GM23338 (cell line): ENCODE measurements at regions not wholly inside any gene's neighbourhood (a gene's known extent, or its start where the extent isn't known, plus 50 kb on each side); places are given as distances from the start of the nearest gene placed in this dataset.

Experiments used
- CTCF ChIP-seq, 2 experiments: fragments of 200-600 bp in 1 of 2; sonication (generic) in 1 of 2; conservative IDR thresholded peaks; 2 replicates each; pipeline versions ENCODE4 v1.5.1 to v1.6.1; 2016 to 2017; ENCODE audit warnings: antibody characterized with exemption in 2 of 2, low read depth in 2 of 2, mild to moderate bottlenecking in 2 of 2, moderate library complexity in 1 of 2
- EZH2 ChIP-seq: fragments of 200-600 bp; sonication (generic); IDR thresholded peaks from one replicate; pipeline ENCODE4 v1.8.0; 2017; ENCODE audit warnings: antibody characterized with exemption, mild to moderate bottlenecking, low read depth; ENCODE audit not compliant: unreplicated experiment
- EZH2phosphoT487 ChIP-seq: fragments of 200-600 bp; sonication (generic); IDR thresholded peaks from one replicate; pipeline ENCODE4 v1.8.1; 2018; ENCODE audit warnings: antibody characterized with exemption; ENCODE audit not compliant: unreplicated experiment
- NANOG ChIP-seq: IDR thresholded peaks from 2 replicates; pipeline ENCODE4 v1.6.1; 2016; ENCODE audit warnings: antibody characterized with exemption, borderline replicate concordance
- POLR2AphosphoS5 ChIP-seq: IDR thresholded peaks from 2 replicates; pipeline ENCODE4 v1.6.1; 2016; ENCODE audit warnings: antibody characterized with exemption, low read depth
- REST ChIP-seq: IDR thresholded peaks from one replicate; pipeline ENCODE4 v1.6.1; 2018; ENCODE audit warnings: antibody characterized with exemption; ENCODE audit not compliant: unreplicated experiment
- ZNF114 ChIP-seq: fragments of 250-450 bp; sonication (Bioruptor Pico); IDR thresholded peaks from 2 replicates; pipeline ENCODE4 v1.5.0; 2020; ENCODE audit warnings: mild to moderate bottlenecking, moderate library complexity

- TF ChIP-seq NANOG (no peak), CTCF (conservative IDR thresholded peaks at IDR 0.05; ENCODE audit: low read depth in 2 of 2) (no peak), EZH2 (no peak), POLR2AphosphoS5 (no peak), ZNF114 (CRISPR knock-in tag) (no peak), EZH2phosphoT487 (no peak), REST (no peak)
Observed at GRCh38 chr18:67279988-67280387, 236.5 kb downstream of the DSEL start.
